AG04450 (cell line): ENCODE measurements at regions not wholly inside any gene's neighbourhood (a gene's known extent, or its start where the extent isn't known, plus 50 kb on each side); places are given as distances from the start of the nearest gene placed in this dataset.
"Not testable (repeated sequence)": the region's sequence is repeated elsewhere in the genome, so short reads cannot be mapped to it uniquely, and the experiment has no call there.

Source experiments
- CTCF ChIA-PET: fragments of 300-600, 350-600 bp; formaldehyde crosslinking; extraction: SDS; loops from one replicate; lab custom pipeline; 2022; ENCODE audit warnings: antibody characterized with exemption, inconsistent platforms; lab: Charles Lee
- POLR2A ChIA-PET: fragments of 350-600 bp; formaldehyde crosslinking; extraction: SDS; loops from one replicate; lab custom pipeline; 2021; ENCODE audit warnings: antibody characterized with exemption, inconsistent platforms; lab: Yijun Ruan, JAX
- DNase-seq: peaks from one replicate; pipeline ENCODE4 v3.0.0-alpha.2; 2011; ENCODE audit warnings: low read depth, low spot score
- H3K27ac ChIP-seq: one replicate; pipeline ENCODE4 v1.5.1; 2012; ENCODE audit warnings: low read depth, low read length, control low read depth
- H3K27me3 ChIP-seq: one replicate; pipeline ENCODE4 v1.6.0; 2012; ENCODE audit warnings: low read length; ENCODE audit not compliant: control insufficient read depth, insufficient read depth
- H3K4me3 ChIP-seq: 2 replicates; pipeline ENCODE4 v1.5.1; 2011; ENCODE audit warnings: mild to moderate bottlenecking, low read depth, low read length, control low read depth
- H3K9me3 ChIP-seq: 2 replicates; pipeline ENCODE4 v1.5.1; 2012; ENCODE audit warnings: low read length; ENCODE audit not compliant: control insufficient read depth, insufficient read depth
- CTCF ChIP-seq: IDR thresholded peaks from 2 replicates; pipeline ENCODE4 v1.5.1; 2011; ENCODE audit warnings: low read depth, low read length, control low read depth, inconsistent platforms

GRCh38 chr16:72597938-72598337 is 426.0 kb upstream of the PMFBP1 start:
- Histone ChIP-seq H3K27ac (no peak overlapping the region), H3K4me3 (no peak overlapping the region), H3K27me3 (no peaks in the 10 kb centered on the region), H3K9me3 (no peaks in the 10 kb centered on the region; the same call in 1 of the 2 replicates)
- DNase-seq: no peak
- TF ChIP-seq CTCF: no peak
- CTCF ChIA-PET: interaction anchor here (0.6 kb wide), 1 partner anchor 464 kb away, joined by 3 read pairs; no protein-coding TSS in a partner anchor
- POLR2A ChIA-PET: no interaction called here

- no peaks in the 10 kb centered on the region for H3K27me3 ChIP-seq
- CTCF ChIA-PET: no interaction called here
- POLR2A ChIA-PET: no interaction called here
These were observed 424.4 kb upstream of the PMFBP1 start for GRCh38 chr16:72596373-72596772.

GRCh38 chr16:72590151-72590937 is 418.4 kb upstream of the PMFBP1 start:
- H3K27me3 ChIP-seq: no peaks in the 10 kb centered on the region
- ChIA-PET CTCF (interaction anchor here (0.6 kb wide), 2 partner anchors 321 to 586 kb away, joined by 3 to 5 read pairs; no protein-coding TSS in a partner anchor), POLR2A (no interaction called here)
- TF ChIP-seq CTCF: no peak
- H3K9me3 ChIP-seq: no peaks in the 10 kb centered on the region
- DNase-seq: no peak
- H3K27ac ChIP-seq: no peak overlapping the region
- H3K4me3 ChIP-seq: no peak overlapping the region

More at GRCh38 chr16:72596373-72596772, 424.4 kb upstream of the PMFBP1 start:
- H3K4me3 ChIP-seq: no peak overlapping the region
- H3K9me3 ChIP-seq: no peaks in the 10 kb centered on the region; the same call in 1 of the 2 replicates
- DNase-seq: no peak
- H3K27ac ChIP-seq: no peak overlapping the region
- no peak for TF ChIP-seq CTCF

- no peak for TF ChIP-seq CTCF
- ChIA-PET POLR2A (no interaction called here), CTCF (no interaction called here)
- no peak for DNase-seq
- Histone ChIP-seq H3K27ac (no peak overlapping the region), H3K9me3 (no peaks in the 10 kb centered on the region), H3K4me3 (no peak overlapping the region), H3K27me3 (no peaks in the 10 kb centered on the region)
These were observed 416.6 kb upstream of the PMFBP1 start for GRCh38 chr16:72588551-72588950.

- H3K27me3 ChIP-seq, POLR2A ChIA-PET, H3K4me3 ChIP-seq, H3K27ac ChIP-seq, H3K9me3 ChIP-seq, DNase-seq: not testable (repeated sequence)
- CTCF ChIA-PET: interaction anchor here (0.7 kb wide), 1 partner anchor 789 kb away, joined by 5 read pairs; no protein-coding TSS in a partner anchor
These were observed 406.1 kb upstream of the PMFBP1 start for GRCh38 chr16:72578061-72578460.
